ENCODE measurements at regions not wholly inside any gene's neighbourhood (a gene's known extent, or its start where the extent isn't known, plus 50 kb on each side); places are given as distances from the start of the nearest gene placed in this dataset.

DNA sequence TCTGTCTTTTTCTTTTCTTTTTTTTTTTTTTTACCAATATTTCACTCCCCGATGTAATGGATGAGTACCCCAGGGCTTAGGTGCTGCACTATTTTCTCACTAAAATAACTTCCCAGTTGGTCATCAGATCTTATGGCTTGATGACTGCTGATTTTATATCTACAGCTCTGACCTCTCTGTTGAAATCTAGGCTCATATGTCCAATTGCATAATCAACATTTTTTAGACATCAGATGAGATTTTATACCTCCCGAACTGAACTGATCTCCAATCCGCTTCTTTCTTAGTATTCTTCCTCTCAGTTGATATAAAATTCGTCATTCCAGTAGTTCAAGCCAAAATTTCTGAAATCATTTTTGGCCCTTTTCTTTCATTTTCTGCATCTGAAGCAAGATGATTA, 1236.5 kb downstream of the SLC16A7 start:
- no peaks in the 10 kb centered on the region for H3K4me1 Mint-ChIP-seq
- H3K36me3 Mint-ChIP-seq (ENCODE audit: low read depth): no peaks in the 10 kb centered on the region
- H3K27me3 Mint-ChIP-seq: no peaks in the 10 kb centered on the region
- ATAC-seq (no peak), DNase-seq (no peak)
- peaks cover 9% of the 10 kb centered on the region for H3K9me3 Mint-ChIP-seq
- H3K4me3 Mint-ChIP-seq: no peak overlapping the region
- H3K27ac Mint-ChIP-seq: no peak overlapping the region

DNA sequence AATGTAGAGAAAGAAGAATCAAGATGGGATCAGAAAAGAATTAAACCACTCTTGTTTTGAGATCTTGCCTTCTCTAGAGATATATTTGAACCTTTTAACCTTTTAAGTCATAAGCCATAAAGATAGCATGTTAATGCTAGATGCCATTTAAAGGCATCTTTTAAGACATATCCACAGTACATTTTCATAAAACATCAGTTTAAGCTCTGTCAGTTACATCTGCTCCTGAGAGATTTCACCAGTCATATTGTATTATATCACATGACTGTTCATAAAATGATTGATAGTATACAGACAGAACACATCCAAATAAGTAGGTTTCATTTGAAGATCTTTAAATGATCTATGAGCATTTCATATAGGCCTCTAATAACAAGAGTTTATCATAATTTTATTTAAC, 1238.5 kb downstream of the SLC16A7 start:
- DNase-seq: no peak
- H3K27ac Mint-ChIP-seq: no peak overlapping the region
- no peak for ATAC-seq
- H3K9me3 Mint-ChIP-seq: peaks cover 5% of the 10 kb centered on the region
- no peaks in the 10 kb centered on the region for H3K4me1 Mint-ChIP-seq
- no peaks in the 10 kb centered on the region for H3K27me3 Mint-ChIP-seq
- H3K36me3 Mint-ChIP-seq (ENCODE audit: low read depth): no peaks in the 10 kb centered on the region
- H3K4me3 Mint-ChIP-seq: no peak overlapping the region

DNA sequence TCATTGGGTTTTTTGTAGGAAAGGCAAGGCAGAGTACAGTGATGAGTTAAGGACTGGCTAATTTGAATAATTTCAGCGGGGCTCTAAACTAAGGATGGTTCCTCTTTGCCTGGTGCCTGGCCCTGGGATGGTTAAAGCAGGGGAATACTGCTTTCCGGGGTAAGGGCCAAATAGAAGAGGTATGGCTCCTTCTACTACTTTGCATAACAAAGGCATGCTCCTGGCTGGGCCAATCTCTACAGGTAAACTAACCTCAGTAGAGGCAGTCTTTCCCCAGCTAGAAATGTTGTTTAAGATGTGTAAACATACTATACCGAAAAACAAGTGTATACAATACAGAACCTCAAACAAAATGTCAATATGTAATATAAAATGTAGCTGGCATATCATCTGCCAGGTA, 1239.0 kb downstream of the SLC16A7 start:
- H3K36me3 Mint-ChIP-seq (ENCODE audit: low read depth): no peaks in the 10 kb centered on the region
- H3K4me1 Mint-ChIP-seq: no peaks in the 10 kb centered on the region
- no peak overlapping the region for H3K4me3 Mint-ChIP-seq
- peaks cover 3% of the 10 kb centered on the region for H3K9me3 Mint-ChIP-seq
- no peak overlapping the region for H3K27ac Mint-ChIP-seq
- DNase-seq (no peak), ATAC-seq (no peak)
- no peaks in the 10 kb centered on the region for H3K27me3 Mint-ChIP-seq

DNA sequence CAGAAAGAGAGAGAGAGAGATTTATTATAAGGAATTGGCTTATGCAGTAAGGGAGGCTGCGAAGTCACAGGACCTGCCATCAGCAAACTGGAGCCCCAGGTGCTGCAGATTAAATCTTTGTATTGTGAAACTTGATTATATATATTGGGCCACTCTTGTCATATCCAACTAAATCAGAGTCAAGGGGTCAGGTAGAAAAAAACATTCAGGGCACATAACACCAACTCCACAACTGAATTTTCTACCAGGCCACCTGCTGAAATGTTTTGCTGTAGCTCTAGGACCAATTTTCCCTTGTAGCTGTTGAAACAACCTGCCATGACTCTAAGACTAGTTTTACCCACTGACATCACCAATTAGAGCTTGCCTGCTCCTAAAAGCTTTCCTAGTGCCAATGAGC, 1240.8 kb downstream of the SLC16A7 start:
- DNase-seq (no peak), ATAC-seq (no peak)
- Mint-ChIP-seq H3K27me3 (no peaks in the 10 kb centered on the region), H3K4me3 (no peak overlapping the region), H3K27ac (no peak overlapping the region), H3K36me3 (ENCODE audit: low read depth) (no peaks in the 10 kb centered on the region), H3K4me1 (no peaks in the 10 kb centered on the region), H3K9me3 (peaks cover 3% of the 10 kb centered on the region)

DNA sequence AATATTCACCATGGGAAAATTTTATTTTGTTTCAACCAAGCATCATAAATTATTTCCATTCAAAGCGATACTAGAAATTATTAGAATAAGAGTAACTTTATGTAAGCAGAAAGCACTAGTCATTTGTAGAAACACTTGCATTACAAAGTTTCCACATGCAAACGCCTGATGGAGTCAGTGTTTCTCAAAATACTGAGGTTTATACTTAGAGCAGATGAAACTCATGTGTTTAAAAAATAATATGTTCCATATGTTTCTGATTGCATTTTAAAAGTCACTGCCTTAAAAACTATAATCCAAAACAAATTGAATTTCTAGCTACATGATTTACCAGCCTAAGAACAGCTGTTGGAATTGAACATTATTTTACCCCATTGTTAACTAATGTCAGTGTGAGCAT, 1246.4 kb downstream of the SLC16A7 start:
- H3K27me3 Mint-ChIP-seq: no peaks in the 10 kb centered on the region
- peaks cover 8% of the 10 kb centered on the region for H3K9me3 Mint-ChIP-seq
- H3K36me3 Mint-ChIP-seq (ENCODE audit: low read depth): no peaks in the 10 kb centered on the region
- H3K4me1 Mint-ChIP-seq: no peaks in the 10 kb centered on the region
- no peak overlapping the region for H3K4me3 Mint-ChIP-seq
- DNase-seq: no peak
- ATAC-seq: no peak
- no peak overlapping the region for H3K27ac Mint-ChIP-seq

DNA sequence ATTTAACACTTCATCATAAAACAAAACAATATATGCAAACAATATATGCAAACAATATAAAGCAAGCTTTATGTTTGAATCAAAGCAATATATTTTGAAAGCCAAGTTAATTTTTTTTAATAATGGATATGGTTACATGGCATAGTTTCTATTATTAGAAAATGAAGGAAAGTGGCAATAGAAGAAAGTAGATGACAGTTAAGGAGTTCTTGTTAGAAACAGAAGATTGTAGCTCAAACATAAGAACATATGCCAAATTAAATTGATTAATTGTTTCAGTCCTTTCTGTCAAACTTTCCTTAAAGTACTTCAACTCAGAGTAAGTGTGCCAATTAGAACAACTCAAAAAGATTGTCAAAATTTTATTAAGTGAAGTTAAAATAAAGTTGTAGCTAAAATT, 1248.3 kb downstream of the SLC16A7 start:
- no peaks in the 10 kb centered on the region for H3K27me3 Mint-ChIP-seq
- H3K27ac Mint-ChIP-seq: no peak overlapping the region
- H3K36me3 Mint-ChIP-seq (ENCODE audit: low read depth): no peaks in the 10 kb centered on the region
- H3K9me3 Mint-ChIP-seq: peaks cover 5% of the 10 kb centered on the region
- H3K4me1 Mint-ChIP-seq: no peaks in the 10 kb centered on the region
- no peak for DNase-seq
- H3K4me3 Mint-ChIP-seq: no peak overlapping the region
- no peak for ATAC-seq

DNA sequence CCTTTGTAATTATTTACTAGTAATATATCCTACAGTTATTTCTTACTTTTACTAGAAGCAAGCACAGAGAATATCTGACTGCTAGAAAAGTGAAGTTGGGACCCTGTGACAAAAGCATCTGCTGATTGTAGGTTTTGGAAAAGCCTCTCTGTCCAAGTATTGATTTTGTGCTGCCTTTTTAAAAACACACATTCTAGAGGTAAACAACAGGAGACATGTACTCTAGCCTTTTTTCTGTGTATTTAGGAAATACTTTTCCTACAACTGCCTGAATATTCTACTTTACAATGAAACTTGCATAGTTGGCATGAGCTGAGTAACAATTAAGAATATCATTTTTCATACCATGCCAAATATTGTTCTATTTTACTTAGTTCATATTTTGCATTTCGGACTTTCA, 1249.0 kb downstream of the SLC16A7 start:
- H3K4me3 Mint-ChIP-seq: no peak overlapping the region
- no peak overlapping the region for H3K27ac Mint-ChIP-seq
- DNase-seq (no peak), ATAC-seq (no peak)
- peaks cover 5% of the 10 kb centered on the region for H3K9me3 Mint-ChIP-seq
- H3K27me3 Mint-ChIP-seq: no peaks in the 10 kb centered on the region
- H3K36me3 Mint-ChIP-seq (ENCODE audit: low read depth): no peaks in the 10 kb centered on the region
- no peaks in the 10 kb centered on the region for H3K4me1 Mint-ChIP-seq

DNA sequence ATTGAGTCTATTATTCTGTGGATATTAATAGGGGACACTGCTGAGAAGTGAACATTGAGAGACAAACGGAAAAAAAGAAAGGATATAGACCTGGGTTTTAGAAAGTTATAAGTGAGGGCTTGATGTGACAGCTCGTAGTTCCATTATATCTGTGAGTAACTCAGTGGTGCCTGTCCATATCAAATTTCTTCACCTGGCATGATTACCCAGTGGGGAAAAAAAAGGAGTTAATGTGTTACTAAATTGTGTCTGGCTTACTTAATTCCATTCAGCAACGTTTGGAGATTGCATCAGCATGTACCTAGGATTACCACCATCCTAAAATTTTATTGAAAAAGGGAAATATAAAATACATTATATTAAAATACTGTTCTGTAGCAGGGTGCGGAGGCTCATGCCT, 1249.9 kb downstream of the SLC16A7 start:
- ATAC-seq (no peak), DNase-seq (no peak)
- H3K36me3 Mint-ChIP-seq (ENCODE audit: low read depth): no peaks in the 10 kb centered on the region
- no peak overlapping the region for H3K4me3 Mint-ChIP-seq
- H3K9me3 Mint-ChIP-seq: peaks cover 5% of the 10 kb centered on the region
- H3K27ac Mint-ChIP-seq: no peak overlapping the region
- H3K27me3 Mint-ChIP-seq: no peaks in the 10 kb centered on the region
- H3K4me1 Mint-ChIP-seq: no peaks in the 10 kb centered on the region

DNA sequence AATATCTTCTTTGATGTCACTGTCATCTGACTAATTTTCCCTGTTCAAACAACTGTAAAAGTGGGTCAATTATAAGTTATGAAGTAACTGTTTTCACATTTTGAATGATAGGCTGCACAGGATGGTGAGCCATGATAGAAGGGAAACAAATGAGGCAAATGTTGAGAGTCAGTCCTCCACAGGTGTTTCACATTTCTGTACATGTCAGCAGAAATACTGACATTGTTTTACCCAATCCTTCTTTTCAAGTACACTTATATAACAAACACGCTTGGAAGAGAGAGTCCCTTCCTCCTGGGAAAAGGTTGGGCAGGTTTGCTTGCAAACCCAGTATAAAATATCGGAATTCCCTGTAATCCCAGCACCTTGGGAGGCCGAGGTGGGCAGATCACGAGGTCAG, 1251.5 kb downstream of the SLC16A7 start:
- Mint-ChIP-seq H3K36me3 (ENCODE audit: low read depth) (no peaks in the 10 kb centered on the region), H3K4me3 (no peak overlapping the region), H3K27ac (no peak overlapping the region), H3K27me3 (no peaks in the 10 kb centered on the region), H3K9me3 (peaks cover 5% of the 10 kb centered on the region), H3K4me1 (no peaks in the 10 kb centered on the region)
- ATAC-seq (no peak), DNase-seq (no peak)

DNA sequence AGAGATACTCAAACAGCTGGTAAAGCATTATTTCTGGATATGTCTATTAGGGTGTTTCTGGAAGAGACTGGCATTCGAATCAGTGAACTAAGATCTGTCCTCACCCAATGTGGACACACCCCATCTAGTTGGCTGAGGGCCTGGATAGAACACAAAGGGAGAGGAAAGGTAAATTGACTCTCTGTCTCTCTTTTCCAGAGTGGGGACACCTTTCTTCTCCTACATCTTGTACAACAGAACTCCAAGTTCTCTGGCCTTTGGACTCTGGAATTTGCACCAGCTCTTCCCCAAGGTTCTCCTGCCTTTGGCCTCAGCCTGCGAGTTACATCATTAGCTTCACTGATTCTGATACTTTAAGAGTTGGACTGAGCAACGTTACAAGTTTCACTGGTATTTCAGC, 1253.9 kb downstream of the SLC16A7 start:
- no peaks in the 10 kb centered on the region for H3K36me3 Mint-ChIP-seq (ENCODE audit: low read depth)
- no peak overlapping the region for H3K4me3 Mint-ChIP-seq
- ATAC-seq (no peak), DNase-seq (no peak)
- H3K4me1 Mint-ChIP-seq: no peaks in the 10 kb centered on the region
- H3K9me3 Mint-ChIP-seq: peaks cover 10% of the 10 kb centered on the region
- H3K27ac Mint-ChIP-seq: no peak overlapping the region
- no peaks in the 10 kb centered on the region for H3K27me3 Mint-ChIP-seq

DNA sequence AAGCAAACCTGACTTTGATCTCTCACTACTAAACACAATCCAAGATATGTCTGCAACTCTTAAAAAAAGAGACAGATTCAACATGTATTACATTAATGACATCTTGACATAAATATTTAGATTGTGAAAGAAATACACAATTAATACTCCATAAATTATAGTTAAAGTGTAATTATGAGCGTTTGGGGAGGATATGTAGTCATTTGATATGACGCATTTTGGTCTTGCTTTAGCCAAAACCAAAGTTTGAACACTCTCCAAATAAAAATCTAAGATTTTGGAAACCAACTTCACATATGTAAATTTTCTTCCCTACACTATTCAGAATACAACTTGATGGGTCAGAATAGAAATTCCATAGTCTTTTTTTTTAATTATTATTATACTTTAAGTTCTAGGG, 1257.6 kb downstream of the SLC16A7 start:
- no peak for ATAC-seq
- no peaks in the 10 kb centered on the region for H3K27me3 Mint-ChIP-seq

DNA sequence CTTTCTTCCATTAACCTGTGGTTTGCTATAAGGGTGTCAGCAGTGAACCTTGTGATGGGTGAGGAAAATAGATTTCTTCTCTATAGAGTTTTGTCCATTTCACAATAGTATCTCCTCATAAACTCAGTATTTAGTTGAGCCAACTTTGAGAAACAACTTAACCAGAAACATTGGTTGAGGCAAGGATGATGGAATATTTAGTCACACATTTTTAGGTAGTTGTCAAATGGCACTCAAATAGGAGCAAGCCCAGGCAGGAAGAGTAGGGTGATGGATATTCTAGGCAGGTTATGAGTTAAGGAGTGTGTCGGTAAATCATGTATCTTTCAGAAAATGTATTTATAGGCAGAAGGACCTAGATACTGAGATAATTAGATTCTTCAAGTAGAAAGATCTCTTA, 1267.6 kb downstream of the SLC16A7 start:
- Mint-ChIP-seq H3K27ac (no peak overlapping the region), H3K4me1 (no peaks in the 10 kb centered on the region), H3K36me3 (ENCODE audit: low read depth) (no peaks in the 10 kb centered on the region), H3K9me3 (peaks cover 4% of the 10 kb centered on the region), H3K27me3 (no peaks in the 10 kb centered on the region), H3K4me3 (no peak overlapping the region)
- ATAC-seq (no peak), DNase-seq (no peak)

More for the DNA sequence above, 1257.6 kb downstream of the SLC16A7 start:
- Mint-ChIP-seq H3K9me3 (peaks cover 5% of the 10 kb centered on the region), H3K4me1 (no peaks in the 10 kb centered on the region), H3K27ac (no peak overlapping the region), H3K4me3 (no peak overlapping the region), H3K36me3 (ENCODE audit: low read depth) (no peaks in the 10 kb centered on the region)
- DNase-seq: no peak

DNA sequence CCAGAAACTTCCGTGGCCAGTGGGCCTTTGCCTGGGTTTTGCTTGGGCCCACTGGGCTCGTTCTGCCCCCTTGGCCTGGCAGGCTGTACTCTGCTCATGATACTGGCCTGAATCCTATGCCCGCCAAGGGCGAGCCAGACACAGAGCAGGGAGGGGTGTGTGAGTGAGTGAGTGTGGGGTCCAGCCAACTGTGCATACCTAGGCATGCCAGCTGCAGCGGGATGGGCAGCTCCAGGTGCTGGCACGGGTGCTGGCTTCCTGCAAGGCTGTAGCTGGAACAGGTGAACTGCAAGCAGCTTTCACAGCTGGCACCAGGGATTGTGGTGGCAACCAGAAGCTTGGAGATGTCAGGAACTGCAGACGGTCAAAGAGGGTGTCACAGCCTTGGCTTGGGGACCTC, 1276.4 kb downstream of the SLC16A7 start:
- Mint-ChIP-seq H3K4me1 (no peaks in the 10 kb centered on the region), H3K9me3 (peaks cover 14% of the 10 kb centered on the region), H3K4me3 (no peak overlapping the region), H3K27ac (no peak overlapping the region), H3K36me3 (ENCODE audit: low read depth) (no peaks in the 10 kb centered on the region), H3K27me3 (no peaks in the 10 kb centered on the region)
- DNase-seq (no peak), ATAC-seq (no peak)

DNA sequence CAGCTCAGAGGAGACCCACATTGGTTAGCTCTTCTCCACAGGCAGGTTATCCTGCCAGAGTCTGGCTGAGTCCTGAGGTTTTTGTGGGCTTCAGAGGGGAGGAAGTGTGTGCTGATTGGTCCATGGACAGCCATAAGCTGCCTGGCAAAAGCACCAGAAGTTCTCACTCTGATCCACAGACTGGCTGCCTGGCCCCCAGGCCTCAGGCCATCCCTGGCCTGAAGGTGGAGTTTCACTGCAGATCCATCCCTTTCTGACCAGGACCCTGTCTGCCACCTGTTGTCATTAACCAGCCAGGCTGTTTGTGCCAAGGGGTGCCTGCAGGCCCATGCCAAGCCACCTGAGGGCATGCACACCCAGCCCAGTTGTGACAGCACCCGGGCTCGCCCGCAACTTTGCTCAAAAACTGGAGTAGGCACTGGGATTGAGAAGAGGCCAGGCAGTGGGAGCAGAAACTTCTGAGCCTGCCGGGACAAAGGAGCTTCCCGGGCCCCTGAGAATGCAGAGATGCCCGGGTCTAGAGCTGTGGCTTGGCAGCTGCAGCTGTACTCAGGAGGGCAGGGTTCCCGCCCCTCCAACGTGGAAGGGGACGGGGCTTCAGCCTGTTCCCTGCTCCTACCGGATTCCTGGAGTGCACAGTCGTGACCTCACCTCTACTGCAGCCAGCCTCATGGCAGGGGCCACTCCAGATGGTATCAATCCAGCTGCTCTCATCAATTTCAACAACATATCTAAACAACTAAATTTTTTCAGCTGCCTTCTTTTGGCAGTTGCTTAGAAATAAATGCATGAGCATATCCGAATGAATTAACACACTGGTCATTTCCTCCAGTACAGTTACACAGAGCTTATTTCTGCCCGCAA, 1277.3 kb downstream of the SLC16A7 start:
- no peak for DNase-seq
- Mint-ChIP-seq H3K9me3 (peaks cover 14% of the 10 kb centered on the region), H3K27ac (no peak overlapping the region), H3K27me3 (no peaks in the 10 kb centered on the region), H3K4me3 (no peak overlapping the region), H3K36me3 (ENCODE audit: low read depth) (no peaks in the 10 kb centered on the region), H3K4me1 (no peaks in the 10 kb centered on the region)
- no peak for ATAC-seq

DNA sequence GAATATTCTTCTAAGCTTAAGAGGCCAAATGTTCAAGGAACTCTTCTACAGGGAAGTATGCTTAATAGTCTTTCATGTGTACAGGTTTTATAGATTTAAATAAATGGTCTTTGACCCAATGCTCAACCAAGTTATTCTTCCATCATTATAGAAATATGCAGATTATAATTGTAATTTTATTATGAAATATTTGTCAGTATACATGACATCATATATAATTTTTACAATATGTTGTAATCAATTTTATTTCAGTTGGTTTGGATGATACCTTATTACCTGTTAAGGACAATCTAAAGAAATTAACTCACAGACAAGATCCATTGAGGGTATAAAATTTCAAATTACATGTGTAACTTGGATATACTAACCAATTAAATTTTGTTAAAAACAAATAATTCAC, 1278.3 kb downstream of the SLC16A7 start:
- H3K9me3 Mint-ChIP-seq: peaks cover 14% of the 10 kb centered on the region
- DNase-seq (no peak), ATAC-seq (no peak)
- no peaks in the 10 kb centered on the region for H3K27me3 Mint-ChIP-seq
- H3K36me3 Mint-ChIP-seq (ENCODE audit: low read depth): no peaks in the 10 kb centered on the region
- H3K4me1 Mint-ChIP-seq: no peaks in the 10 kb centered on the region
- no peak overlapping the region for H3K27ac Mint-ChIP-seq
- H3K4me3 Mint-ChIP-seq: no peak overlapping the region
